Esophagus (tissue), 2 donors: ENCODE measurements at regions not wholly inside any gene's neighbourhood (a gene's known extent, or its start where the extent isn't known, plus 50 kb on each side); places are given as distances from the start of the nearest gene placed in this dataset.
A peak's percentile ranks its signal among the peaks of the same experiment; 100 is the strongest.

ENCODE experiments used
- H3K27ac ChIP-seq, 2 donors: one replicate each; pipeline ENCODE4 v1.5.1; 2013; ENCODE audit warnings: low read depth in 2 of 2, mild to moderate bottlenecking in 2 of 2, inconsistent platforms in 1 of 2, low read length in 1 of 2, moderate library complexity in 1 of 2
- H3K27me3 ChIP-seq, 2 donors: one replicate each; pipeline ENCODE4 v1.6.1; 2013; ENCODE audit warnings: low read length in 2 of 2, control low read depth in 1 of 2, mild to moderate bottlenecking in 1 of 2; ENCODE audit not compliant: insufficient read depth in 2 of 2, control insufficient read depth in 1 of 2
- H3K36me3 ChIP-seq, 2 donors: one replicate each; pipeline ENCODE4 v1.6.1; 2013; ENCODE audit warnings: low read length in 1 of 2; ENCODE audit not compliant: control insufficient read depth in 2 of 2, insufficient read depth in 2 of 2
- H3K4me1 ChIP-seq, 2 donors: one replicate each; pipeline ENCODE4 v1.6.1; 2013; ENCODE audit warnings: low read length in 1 of 2; ENCODE audit not compliant: control insufficient read depth in 2 of 2, insufficient read depth in 2 of 2
- H3K4me3 ChIP-seq, 2 donors: one replicate each; pipeline ENCODE4 v1.5.1; 2013; ENCODE audit warnings: low read length in 2 of 2, mild to moderate bottlenecking in 2 of 2, low read depth in 1 of 2, moderate library complexity in 1 of 2
- H3K9me3 ChIP-seq, 2 donors: one replicate each; pipeline ENCODE4 v1.6.1; 2013; ENCODE audit warnings: mild to moderate bottlenecking in 2 of 2, low read depth in 1 of 2, low read length in 1 of 2, moderate library complexity in 1 of 2; ENCODE audit not compliant: control insufficient read depth in 2 of 2, insufficient read depth in 1 of 2
- WGBS, 2 donors: extraction: QIAGEN DNeasy Blood & Tissue Kit; methylation state at CpG; one replicate each; pipeline ENCODE4 v1.1.7; 2013; 5-methylcytosine and 5-hydroxymethylcytosine counted together
- donor health status: healthy with polysubstance abuse.
- donor health status: Bipolar disorder and iron deficiency.

- Histone ChIP-seq H3K27me3 (no peaks in the 10 kb centered on the region), H3K4me1 (no peaks in the 10 kb centered on the region), H3K4me3 (no peak overlapping the region), H3K36me3 (no peaks in the 10 kb centered on the region), H3K27ac (no peak overlapping the region), H3K9me3 (no peaks in the 10 kb centered on the region)
- WGBS, 2 donors, result 93 to 97% methylated on average over 5 of the region's 5 CpGs
These were observed 307.8 kb upstream of the STT3B start for GRCh38 chr3:31224936-31225335.

- no peaks in the 10 kb centered on the region for H3K36me3 ChIP-seq
- no peak overlapping the region for H3K4me3 ChIP-seq
- H3K9me3 ChIP-seq, result no peaks in the 10 kb centered on the region
- no peaks in the 10 kb centered on the region for H3K27me3 ChIP-seq
- H3K4me1 ChIP-seq, result no peaks in the 10 kb centered on the region
- no peak overlapping the region for H3K27ac ChIP-seq
- WGBS, 2 donors, result 71 to 72% methylated on average over 3 of the region's 3 CpGs
These were observed 306.8 kb upstream of the STT3B start for GRCh38 chr3:31225923-31226322.

GRCh38 chr3:31226346-31226745 lies 306.4 kb upstream of the STT3B start:
- 66 to 74% methylated on average over 3 of the region's 3 CpGs for WGBS, 2 donors
- Histone ChIP-seq H3K4me1 (no peaks in the 10 kb centered on the region), H3K27ac (no peak overlapping the region), H3K27me3 (no peaks in the 10 kb centered on the region), H3K4me3 (no peak overlapping the region), H3K36me3 (no peaks in the 10 kb centered on the region), H3K9me3 (no peaks in the 10 kb centered on the region)

- peak overlapping the region in 1 of 2 donors; percentile 3 for H3K27ac ChIP-seq
- WGBS, 2 donors, result 53 to 60% methylated on average over 3 of the region's 3 CpGs
- H3K4me1 ChIP-seq, result no peaks in the 10 kb centered on the region
- H3K36me3 ChIP-seq, result no peaks in the 10 kb centered on the region
- no peak overlapping the region for H3K4me3 ChIP-seq
- H3K27me3 ChIP-seq, result no peaks in the 10 kb centered on the region
- H3K9me3 ChIP-seq, result peaks cover 0 to 1% of the 10 kb centered on the region in 2 donors
These were observed 305.6 kb upstream of the STT3B start for GRCh38 chr3:31227131-31227562.

GRCh38 chr3:31230425-31231223 lies 302.1 kb upstream of the STT3B start:
- no peaks in the 10 kb centered on the region for H3K36me3 ChIP-seq
- H3K27ac ChIP-seq, result no peak overlapping the region
- peaks cover 0 to 4% of the 10 kb centered on the region in 2 donors for H3K9me3 ChIP-seq
- 59 to 68% methylated on average over 3 of the region's 3 CpGs for WGBS, 2 donors
- H3K4me3 ChIP-seq, result no peak overlapping the region
- no peaks in the 10 kb centered on the region for H3K4me1 ChIP-seq
- no peaks in the 10 kb centered on the region for H3K27me3 ChIP-seq

- peaks cover 0 to 2% of the 10 kb centered on the region in 2 donors for H3K27me3 ChIP-seq
- H3K4me1 ChIP-seq, result no peaks in the 10 kb centered on the region
- peak overlapping the region in 1 of 2 donors; percentile 7 for H3K27ac ChIP-seq
- H3K36me3 ChIP-seq, result no peaks in the 10 kb centered on the region
- peaks cover 0 to 4% of the 10 kb centered on the region in 2 donors for H3K9me3 ChIP-seq
- 80 to 82% methylated on average over 12 of the region's 12 CpGs for WGBS, 2 donors
- H3K4me3 ChIP-seq, result no peak overlapping the region
These were observed 300.4 kb upstream of the STT3B start for GRCh38 chr3:31232055-31233025.

GRCh38 chr3:31234145-31234544 lies 298.6 kb upstream of the STT3B start:
- H3K36me3 ChIP-seq, result no peaks in the 10 kb centered on the region
- 88 to 93% methylated on average over 6 of the region's 6 CpGs for WGBS, 2 donors
- peaks cover 0 to 4% of the 10 kb centered on the region in 2 donors for H3K9me3 ChIP-seq
- H3K27me3 ChIP-seq, result peaks cover 0 to 2% of the 10 kb centered on the region in 2 donors
- H3K27ac ChIP-seq, result no peak overlapping the region
- H3K4me3 ChIP-seq, result no peak overlapping the region
- H3K4me1 ChIP-seq, result no peaks in the 10 kb centered on the region

- Histone ChIP-seq H3K36me3 (no peaks in the 10 kb centered on the region), H3K4me3 (no peak overlapping the region), H3K27me3 (peaks cover 0 to 2% of the 10 kb centered on the region in 2 donors), H3K27ac (no peak overlapping the region), H3K9me3 (peaks cover 0 to 4% of the 10 kb centered on the region in 2 donors), H3K4me1 (no peaks in the 10 kb centered on the region)
- WGBS, 2 donors, result 66 to 72% methylated on average over 3 of the region's 3 CpGs
These were observed 297.5 kb upstream of the STT3B start for GRCh38 chr3:31235062-31235700.

- Histone ChIP-seq H3K27me3 (peaks cover 0 to 2% of the 10 kb centered on the region in 2 donors), H3K4me1 (no peaks in the 10 kb centered on the region), H3K36me3 (no peaks in the 10 kb centered on the region), H3K4me3 (no peak overlapping the region), H3K9me3 (no peaks in the 10 kb centered on the region), H3K27ac (no peak overlapping the region)
- WGBS, 2 donors, result 34 to 43% methylated on average over 4 of the region's 4 CpGs
These were observed 294.8 kb upstream of the STT3B start for GRCh38 chr3:31237887-31238286.
